GM18858 (cell line): ENCODE measurements at regions not wholly inside any gene's neighbourhood (a gene's known extent, or its start where the extent isn't known, plus 50 kb on each side); places are given as distances from the start of the nearest gene placed in this dataset.

Source experiments
- ATAC-seq: cut with Tn5 transposase; IDR thresholded peaks from one replicate; pipeline ENCODE4 v1.9.1; 2021; ENCODE audit not compliant: unreplicated experiment

DNA sequence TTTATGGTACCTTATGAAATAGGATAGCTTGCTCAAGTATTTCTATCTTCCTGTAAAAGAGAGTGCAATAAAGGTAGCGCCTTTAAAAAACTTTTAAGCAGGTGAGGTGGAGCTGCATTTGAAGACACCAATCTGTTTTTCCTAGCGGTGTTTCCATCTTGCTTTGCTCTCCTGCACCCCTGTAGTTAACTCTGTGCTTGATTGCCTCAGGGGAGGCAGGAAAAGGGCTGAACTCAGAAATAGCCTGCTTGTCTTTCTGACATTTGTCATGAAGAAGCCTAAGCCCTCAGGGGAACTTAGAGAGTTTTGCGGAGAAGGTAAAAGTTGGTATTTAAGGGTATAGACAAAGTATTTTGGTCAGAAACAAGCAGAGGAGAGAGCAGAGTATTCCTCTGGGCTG lies 63.0 kb upstream of the TPRG1 start:
- no peak for ATAC-seq

- ATAC-seq, result no peak
Observed at GRCh38 chr3:189109145-189109544, 62.6 kb upstream of the TPRG1 start.

DNA sequence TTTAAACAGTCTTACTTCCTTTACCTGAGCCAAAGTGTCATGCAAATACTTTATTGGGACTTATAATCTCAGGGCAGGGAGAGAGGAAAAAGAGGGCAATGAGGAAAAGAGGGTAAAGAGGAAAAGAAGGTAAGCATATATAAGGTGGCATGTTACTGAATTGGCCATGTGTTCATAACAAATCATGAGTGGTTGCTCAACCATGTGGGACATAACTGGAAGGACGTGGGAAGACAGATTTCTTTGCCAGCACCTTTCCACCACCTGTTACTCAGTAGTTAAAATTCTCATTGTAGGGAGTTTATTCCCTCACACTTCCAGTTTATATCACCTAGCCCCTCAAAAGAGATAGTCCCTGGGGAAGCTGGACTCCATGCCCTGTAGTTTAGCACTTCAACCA lies 54.7 kb upstream of the TPRG1 start:
- no peak for ATAC-seq

GRCh38 chr3:189118896-189119295 lies 52.9 kb upstream of the TPRG1 start:
- ATAC-seq, result no peak

DNA sequence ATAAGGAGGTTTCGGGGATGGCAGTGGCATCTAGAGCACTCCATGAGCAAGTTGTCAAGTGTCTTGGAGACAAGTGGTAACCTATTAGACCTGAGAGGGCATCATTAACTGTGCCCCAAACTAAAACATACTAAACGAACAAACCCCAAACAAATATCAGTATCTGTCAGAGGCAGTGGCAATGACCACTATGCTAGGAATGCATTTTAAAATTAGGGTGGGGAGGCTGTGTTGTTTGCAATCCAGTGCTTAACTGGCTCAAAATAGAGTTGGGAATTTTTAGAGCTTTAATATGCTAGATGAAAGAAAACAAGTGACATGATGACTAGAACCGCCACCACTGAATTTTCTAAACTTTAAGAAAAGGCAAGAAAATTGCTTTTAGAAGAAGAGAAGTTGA lies 51.8 kb upstream of the TPRG1 start:
- no peak for ATAC-seq

GRCh38 chr3:189121092-189121491 lies 50.7 kb upstream of the TPRG1 start:
- no peak for ATAC-seq
